ENCODE measurements at regions not wholly inside any gene's neighbourhood (a gene's known extent, or its start where the extent isn't known, plus 50 kb on each side); places are given as distances from the start of the nearest gene placed in this dataset.

DNA sequence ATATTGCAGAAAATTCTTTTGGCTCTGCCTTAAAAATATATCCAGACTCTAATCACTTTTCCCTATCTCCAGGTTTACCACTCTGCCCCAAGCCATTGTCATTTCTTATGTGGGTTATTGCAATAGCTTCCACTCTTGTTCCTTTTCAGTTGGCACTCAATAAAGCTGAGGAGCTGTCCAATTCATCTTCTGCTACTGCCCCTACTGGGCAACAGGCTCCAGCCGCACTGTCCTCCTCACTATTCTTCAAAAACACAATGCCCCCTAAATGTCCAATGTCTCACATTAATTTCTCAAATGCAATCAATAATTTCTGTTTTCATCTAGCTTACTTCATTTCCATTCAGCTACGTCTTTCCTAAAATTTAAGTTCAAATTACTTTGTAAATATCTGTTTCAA is 1262.5 kb upstream of the CDH2 start:
- Histone ChIP-seq H3K4me3 (ENCODE audit: low read depth, low read length) (no peak overlapping the region), H3K27me3 (ENCODE audit: control insufficient read depth, insufficient read depth, low read length) (no peaks in the 10 kb centered on the region), H3K27ac (ENCODE audit: low read depth, low read length) (no peak overlapping the region), H3K9me3 (ENCODE audit: control insufficient read depth, insufficient read depth, low read length) (no peaks in the 10 kb centered on the region)
- ChIA-PET CTCF (no interaction called here), POLR2A (no interaction called here)
- no peak for DNase-seq (ENCODE audit: low read depth, low spot score)
- TF ChIP-seq, protein P1, sequence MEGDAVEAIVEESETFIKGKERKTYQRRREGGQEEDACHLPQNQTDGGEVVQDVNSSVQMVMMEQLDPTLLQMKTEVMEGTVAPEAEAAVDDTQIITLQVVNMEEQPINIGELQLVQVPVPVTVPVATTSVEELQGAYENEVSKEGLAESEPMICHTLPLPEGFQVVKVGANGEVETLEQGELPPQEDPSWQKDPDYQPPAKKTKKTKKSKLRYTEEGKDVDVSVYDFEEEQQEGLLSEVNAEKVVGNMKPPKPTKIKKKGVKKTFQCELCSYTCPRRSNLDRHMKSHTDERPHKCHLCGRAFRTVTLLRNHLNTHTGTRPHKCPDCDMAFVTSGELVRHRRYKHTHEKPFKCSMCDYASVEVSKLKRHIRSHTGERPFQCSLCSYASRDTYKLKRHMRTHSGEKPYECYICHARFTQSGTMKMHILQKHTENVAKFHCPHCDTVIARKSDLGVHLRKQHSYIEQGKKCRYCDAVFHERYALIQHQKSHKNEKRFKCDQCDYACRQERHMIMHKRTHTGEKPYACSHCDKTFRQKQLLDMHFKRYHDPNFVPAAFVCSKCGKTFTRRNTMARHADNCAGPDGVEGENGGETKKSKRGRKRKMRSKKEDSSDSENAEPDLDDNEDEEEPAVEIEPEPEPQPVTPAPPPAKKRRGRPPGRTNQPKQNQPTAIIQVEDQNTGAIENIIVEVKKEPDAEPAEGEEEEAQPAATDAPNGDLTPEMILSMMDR (IDR thresholded peaks at IDR 0.05; ENCODE audit: low read depth, low read length) = peak; percentile 29

DNA sequence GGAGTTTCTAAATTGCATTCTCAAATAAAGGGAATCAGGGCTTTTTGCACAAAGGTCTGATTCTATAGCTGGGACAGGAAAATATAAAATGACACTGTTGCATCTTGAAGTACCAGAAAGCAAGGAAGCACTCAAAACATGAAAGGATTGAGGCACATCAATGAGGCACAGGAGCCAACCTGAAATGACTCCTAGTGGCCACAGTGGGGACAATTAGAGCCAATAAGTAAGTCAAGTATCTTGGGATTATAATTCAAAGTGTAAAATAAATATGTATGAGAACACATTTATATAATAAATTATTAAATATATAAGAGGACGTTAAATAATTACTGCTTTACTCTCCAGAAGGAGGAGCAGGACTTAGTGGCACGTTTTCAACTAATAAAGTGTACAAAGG is 1259.5 kb upstream of the CDH2 start:
- H3K9me3 ChIP-seq (ENCODE audit: control insufficient read depth, insufficient read depth, low read length) = no peaks in the 10 kb centered on the region
- no peaks in the 10 kb centered on the region for H3K27me3 ChIP-seq (ENCODE audit: control insufficient read depth, insufficient read depth, low read length)
- POLR2A ChIA-PET = no interaction called here
- CTCF ChIA-PET = no interaction called here
- DNase-seq (ENCODE audit: low read depth, low spot score) = no peak
- H3K27ac ChIP-seq (ENCODE audit: low read depth, low read length) = no peak overlapping the region
- TF ChIP-seq, protein P1 (IDR thresholded peaks at IDR 0.05; ENCODE audit: low read depth, low read length) = no peak
- no peak overlapping the region for H3K4me3 ChIP-seq (ENCODE audit: low read depth, low read length)

DNA sequence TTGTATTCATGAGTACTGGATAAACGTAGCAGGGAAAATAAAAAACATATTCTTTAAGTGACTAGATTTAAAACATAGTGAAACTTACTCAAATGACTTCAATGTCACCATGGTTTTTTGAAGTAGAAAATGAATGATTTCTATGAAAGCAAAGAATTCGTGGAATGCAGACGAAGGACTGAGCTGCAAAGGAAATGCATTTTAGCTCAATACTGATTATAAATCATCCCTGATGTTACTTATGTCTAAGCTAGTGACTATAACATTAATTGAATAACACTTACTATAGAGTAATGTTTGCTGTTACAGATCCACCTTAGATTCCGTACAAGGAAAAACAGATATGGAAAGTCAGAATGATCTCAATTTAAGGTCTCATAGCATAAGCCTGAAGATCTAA is 1257.7 kb upstream of the CDH2 start:
- Histone ChIP-seq H3K4me3 (ENCODE audit: low read depth, low read length) (no peak overlapping the region), H3K9me3 (ENCODE audit: control insufficient read depth, insufficient read depth, low read length) (no peaks in the 10 kb centered on the region), H3K27ac (ENCODE audit: low read depth, low read length) (no peak overlapping the region), H3K27me3 (ENCODE audit: control insufficient read depth, insufficient read depth, low read length) (no peaks in the 10 kb centered on the region)
- no peak for DNase-seq (ENCODE audit: low read depth, low spot score)
- ChIA-PET CTCF (no interaction called here), POLR2A (no interaction called here)
- TF ChIP-seq, protein P1 (IDR thresholded peaks at IDR 0.05; ENCODE audit: low read depth, low read length) = no peak

DNA sequence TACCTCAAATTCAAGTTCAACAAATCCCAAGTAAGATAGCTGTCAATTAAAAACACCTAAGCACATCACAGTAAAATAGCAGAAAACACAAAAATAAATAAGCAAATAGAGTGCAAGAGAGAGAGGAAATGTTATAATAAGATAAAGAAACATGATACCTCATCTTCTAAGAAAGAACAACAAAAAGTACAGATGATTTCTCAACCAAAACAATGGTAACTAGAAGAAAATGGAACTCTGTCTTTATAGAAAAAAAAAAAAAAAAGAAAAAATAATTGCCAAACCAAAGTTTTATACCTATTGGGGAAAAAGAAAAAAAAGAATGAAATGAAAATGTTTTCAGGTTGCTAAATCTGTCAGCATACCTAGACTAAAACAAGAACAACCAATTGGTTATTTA is 1253.5 kb upstream of the CDH2 start:
- CTCF ChIA-PET = no interaction called here
- POLR2A ChIA-PET = no interaction called here
- H3K4me3 ChIP-seq (ENCODE audit: low read depth, low read length) = no peak overlapping the region
- peaks cover 5% of the 10 kb centered on the region for H3K9me3 ChIP-seq (ENCODE audit: control insufficient read depth, insufficient read depth, low read length)
- H3K27me3 ChIP-seq (ENCODE audit: control insufficient read depth, insufficient read depth, low read length) = no peaks in the 10 kb centered on the region
- no peak overlapping the region for H3K27ac ChIP-seq (ENCODE audit: low read depth, low read length)
- no peak for DNase-seq (ENCODE audit: low read depth, low spot score)
- TF ChIP-seq, protein P1 (IDR thresholded peaks at IDR 0.05; ENCODE audit: low read depth, low read length) = no peak

DNA sequence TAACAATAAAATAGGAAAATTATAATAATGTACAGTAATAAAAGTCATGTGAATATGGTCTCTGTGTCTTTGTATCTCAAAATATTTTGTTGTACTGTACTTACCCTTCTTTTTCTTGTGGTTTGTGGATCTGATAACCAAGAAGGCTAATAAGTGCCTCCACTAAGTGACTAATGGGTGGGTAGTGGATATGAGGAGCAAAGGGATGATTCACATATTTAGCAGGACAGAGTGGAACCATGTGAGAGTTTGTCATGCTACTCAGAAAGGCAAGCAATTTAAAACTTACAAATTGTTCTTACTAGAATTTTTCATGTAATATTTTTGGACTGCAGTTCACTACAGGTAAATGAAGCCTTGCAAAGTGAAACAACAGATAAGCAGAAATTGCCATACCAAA is 1241.2 kb upstream of the CDH2 start:
- Histone ChIP-seq H3K27ac (ENCODE audit: low read depth, low read length) (no peak overlapping the region), H3K4me3 (ENCODE audit: low read depth, low read length) (no peak overlapping the region), H3K9me3 (ENCODE audit: control insufficient read depth, insufficient read depth, low read length) (no peaks in the 10 kb centered on the region; the same call in none of the 2 replicates), H3K27me3 (ENCODE audit: control insufficient read depth, insufficient read depth, low read length) (no peaks in the 10 kb centered on the region)
- POLR2A ChIA-PET = no interaction called here
- TF ChIP-seq, protein P1 (IDR thresholded peaks at IDR 0.05; ENCODE audit: low read depth, low read length) = no peak
- DNase-seq (ENCODE audit: low read depth, low spot score) = peak; percentile 10
- CTCF ChIA-PET = no interaction called here

Measured in AG04450 (cell line).